HCT116 (cell line): ENCODE measurements at regions not wholly inside any gene's neighbourhood (a gene's known extent, or its start where the extent isn't known, plus 50 kb on each side); places are given as distances from the start of the nearest gene placed in this dataset.

Source experiments
- ATAC-seq: fragments of 200-7000 bp; cut with Tn5 transposase; 2 replicates; pipeline ENCODE4 v1.9.1; 2020; ENCODE audit warnings: mild to moderate bottlenecking, moderate library complexity
- BruUV-seq: library from RNA; stranded (reverse); fragments of 400-500 nt; replicated peaks from 2 replicates; lab custom pipeline; 2021; lab: Mats Ljungman, UMichigan
- CTCF ChIA-PET: fragments of 300-600 bp; sonication (Branson Sonifier 250); formaldehyde crosslinking; loops from one replicate; lab custom pipeline; 2021; ENCODE audit warnings: antibody characterized with exemption; lab: Charles Lee
- POLR2A ChIA-PET: fragments of 300-600, 350-600 bp; sonication (Branson Sonifier 250); formaldehyde crosslinking; loops from one replicate; lab custom pipeline; 2021; ENCODE audit warnings: antibody characterized with exemption; lab: Charles Lee
- RAD21 ChIA-PET, 2 experiments: fragments of 300-600 bp; sonication (Branson Sonifier 250); formaldehyde crosslinking; loops; one replicate each; lab custom pipeline; 2023; ENCODE audit warnings: low total read pairs in 2 of 2; ENCODE audit not compliant: uncharacterized antibody in 2 of 2, unreplicated experiment in 2 of 2, low non-redundant PET in 1 of 2; lab: Charles Lee
- DNase-seq: peaks from one replicate; pipeline ENCODE4 v3.0.0-alpha.2; 2010; ENCODE audit warnings: low read depth, low spot score
- H2AFZ ChIP-seq: fragments of 200-600 bp; shearing (Covaris generic), sonication (generic); 2 replicates; pipeline ENCODE4 v1.6.1; 2017; ENCODE audit warnings: low read depth, mixed run types, mixed read lengths, antibody characterized with exemption, low read length; ENCODE audit not compliant: poor library complexity, severe bottlenecking
- H3K27ac ChIP-seq: 2 replicates; pipeline ENCODE4 v1.5.1; 2012; ENCODE audit warnings: low read depth, low read length
- H3K27me3 ChIP-seq: fragments of 200-600 bp; sonication (generic); 2 replicates; pipeline ENCODE4 v1.6.1; 2016; ENCODE audit warnings: mixed run types, low read length, mixed read lengths; ENCODE audit not compliant: insufficient read depth
- H3K36me3 ChIP-seq, 2 experiments: fragments of 200-500 bp in 1 of 2; fragments of 200-600 bp in 1 of 2; sonication (Bioruptor generic) in 1 of 2; sonication (generic) in 1 of 2; 2 replicates each; pipeline versions ENCODE4 v1.5.1 to v1.6.1; 2014 to 2016; ENCODE audit warnings: low read length in 2 of 2, inconsistent platforms in 1 of 2, mixed read lengths in 1 of 2, mixed run types in 1 of 2; ENCODE audit not compliant: insufficient read depth in 2 of 2, control insufficient read depth in 1 of 2
- H3K4me1 ChIP-seq, 2 experiments: fragments of 200-600 bp in 1 of 2; sonication (generic) in 1 of 2; 2 replicates each; pipeline versions ENCODE4 v1.5.1 to v1.6.1; 2012 to 2017; ENCODE audit warnings: low read length in 2 of 2, inconsistent platforms in 1 of 2, mild to moderate bottlenecking in 1 of 2, mixed read lengths in 1 of 2, mixed run types in 1 of 2, moderate library complexity in 1 of 2; ENCODE audit not compliant: insufficient read depth in 2 of 2, control insufficient read depth in 1 of 2
- H3K4me2 ChIP-seq: fragments of 200-600 bp; sonication (generic); 2 replicates; pipeline ENCODE4 v1.6.1; 2017; ENCODE audit warnings: mixed run types, low read length, mixed read lengths
- H3K4me3 ChIP-seq, 2 experiments: fragments of 200-600 bp in 1 of 2; sonication (generic) in 1 of 2; replicated peaks in 1 of 2; 2 replicates each; pipeline ENCODE4 v1.5.1; 2011 to 2016; ENCODE audit warnings: low read length in 2 of 2, control low read depth in 1 of 2, low read depth in 1 of 2, mild to moderate bottlenecking in 1 of 2, mixed read lengths in 1 of 2, mixed run types in 1 of 2
- H3K79me2 ChIP-seq: fragments of 200-600 bp; sonication (generic); 2 replicates; pipeline ENCODE4 v1.6.1; 2017; ENCODE audit warnings: mild to moderate bottlenecking, mixed run types, low read length, moderate library complexity, mixed read lengths; ENCODE audit not compliant: insufficient read depth
- H3K9ac ChIP-seq: fragments of 200-600 bp; sonication (generic); 2 replicates; pipeline ENCODE4 v1.6.1; 2016; ENCODE audit warnings: low read length, mixed read lengths
- H3K9me2 ChIP-seq: fragments of 200-600 bp; sonication (generic), shearing (Covaris generic); 2 replicates; pipeline ENCODE4 v1.6.1; 2017; ENCODE audit warnings: mixed run types, mild to moderate bottlenecking, moderate library complexity; ENCODE audit not compliant: insufficient read depth
- H3K9me3 ChIP-seq, 2 experiments: fragments of 200-500 bp in 1 of 2; fragments of 200-600 bp in 1 of 2; sonication (Bioruptor generic) in 1 of 2; sonication (generic) in 1 of 2; 2 replicates each; pipeline ENCODE4 v1.6.1; 2014 to 2017; ENCODE audit warnings: low read length in 2 of 2, mixed read lengths in 2 of 2, inconsistent platforms in 1 of 2, low read depth in 1 of 2, mild to moderate bottlenecking in 1 of 2, mixed run types in 1 of 2, moderate library complexity in 1 of 2; ENCODE audit not compliant: control insufficient read depth in 1 of 2, insufficient read depth in 1 of 2
- H4K20me1 ChIP-seq: fragments of 200-600 bp; sonication (generic), shearing (Covaris generic); 2 replicates; pipeline ENCODE4 v1.6.1; 2017; ENCODE audit warnings: mixed run types, mild to moderate bottlenecking, moderate library complexity; ENCODE audit not compliant: insufficient read depth
- CBX3 ChIP-seq: IDR thresholded peaks from 2 replicates; pipeline ENCODE4 v1.6.1; 2012; ENCODE audit warnings: low read depth
- CEBPB ChIP-seq: IDR thresholded peaks from 2 replicates; pipeline ENCODE4 v1.6.1; 2012; ENCODE audit warnings: low read depth
- EGR1 ChIP-seq: IDR thresholded peaks from 2 replicates; pipeline ENCODE4 v1.6.1; 2012; ENCODE audit warnings: low read depth
- ELF1 ChIP-seq: IDR thresholded peaks from 2 replicates; pipeline ENCODE4 v1.6.1; 2012; ENCODE audit warnings: low read depth, borderline replicate concordance
- EZH2 ChIP-seq: fragments of 200-600 bp; sonication (generic); IDR thresholded peaks from 2 replicates; pipeline ENCODE4 v1.6.1; 2017; ENCODE audit warnings: antibody characterized with exemption, mixed run types
- EZH2phosphoT487 ChIP-seq: fragments of 200-600 bp; IDR thresholded peaks from 2 replicates; pipeline ENCODE4 v1.6.1; 2018; ENCODE audit warnings: antibody characterized with exemption, borderline replicate concordance
- JUND ChIP-seq: IDR thresholded peaks from 2 replicates; pipeline ENCODE4 v1.6.1; 2012
- POLR2A ChIP-seq: IDR thresholded peaks from 2 replicates; pipeline ENCODE4 v1.7.0; 2011; ENCODE audit warnings: borderline replicate concordance; ENCODE audit not compliant: insufficient read depth, insufficient read length; ENCODE audit errors: extremely low read depth
- POLR2AphosphoS5 ChIP-seq: IDR thresholded peaks from 2 replicates; pipeline ENCODE4 v1.6.1; 2011; ENCODE audit warnings: mild to moderate bottlenecking, low read depth, low read length, moderate library complexity
- RAD21 ChIP-seq: IDR thresholded peaks from 2 replicates; pipeline ENCODE4 v1.6.1; 2012; ENCODE audit warnings: low read depth, mild to moderate bottlenecking
- SIN3A ChIP-seq: IDR thresholded peaks from 2 replicates; pipeline ENCODE4 v1.6.1; 2012; ENCODE audit warnings: low read depth
- SP1 ChIP-seq: IDR thresholded peaks from 2 replicates; pipeline ENCODE4 v1.6.1; 2012; ENCODE audit warnings: low read depth
- SRF ChIP-seq: IDR thresholded peaks from 2 replicates; pipeline ENCODE4 v1.6.1; 2012; ENCODE audit warnings: low read depth
- TCF7L2 ChIP-seq: IDR thresholded peaks from 2 replicates; pipeline ENCODE4 v1.7.0; 2011; ENCODE audit warnings: borderline replicate concordance, inconsistent platforms; ENCODE audit not compliant: insufficient read depth, insufficient read length; ENCODE audit errors: extremely low read depth
- YY1 ChIP-seq: IDR thresholded peaks from 2 replicates; pipeline ENCODE4 v1.6.1; 2011; ENCODE audit warnings: low read length, low read depth, moderate library complexity, mild to moderate bottlenecking; ENCODE audit not compliant: insufficient replicate concordance; ENCODE audit errors: extremely low read depth
- ZNF274 ChIP-seq: fragments of 200-500 bp; sonication (Bioruptor generic); IDR thresholded peaks from 2 replicates; pipeline ENCODE4 v1.6.1; 2014; ENCODE audit warnings: mild to moderate bottlenecking, low read depth, low read length, inconsistent platforms
- intact Hi-C: fragments of 100-400 bp; cut with micrococcal nuclease; formaldehyde crosslinking; loops from 2 replicates; pipeline ENCODE4 v1.10.0; 2022
- TF ChIP-seq, protein P1 (sequence below): IDR thresholded peaks from 2 replicates; pipeline ENCODE4 v1.6.1; 2012
- TF ChIP-seq, protein P2 (sequence below): IDR thresholded peaks from 2 replicates; pipeline ENCODE4 v1.6.1; 2012
- TF ChIP-seq, protein P3 (sequence below), 3 experiments: fragments of 200-600 bp in 1 of 3; sonication (generic) in 1 of 3; IDR thresholded peaks in 2 of 3; conservative IDR thresholded peaks in 1 of 3; 2 replicates each; pipeline ENCODE4 v1.5.1; 2012 to 2017; ENCODE audit warnings: low read depth in 2 of 3, low read length in 2 of 3, antibody characterized with exemption in 1 of 3, borderline replicate concordance in 1 of 3, control low read depth in 1 of 3, mild to moderate bottlenecking in 1 of 3, mixed read lengths in 1 of 3, mixed run types in 1 of 3, moderate library complexity in 1 of 3; ENCODE audit not compliant: insufficient read depth in 1 of 3
- TF ChIP-seq, protein P4 (sequence below): IDR thresholded peaks from 2 replicates; pipeline ENCODE4 v1.6.1; 2011; ENCODE audit warnings: mild to moderate bottlenecking, low read length, moderate library complexity; ENCODE audit not compliant: insufficient replicate concordance; ENCODE audit errors: extremely low read depth

DNA sequence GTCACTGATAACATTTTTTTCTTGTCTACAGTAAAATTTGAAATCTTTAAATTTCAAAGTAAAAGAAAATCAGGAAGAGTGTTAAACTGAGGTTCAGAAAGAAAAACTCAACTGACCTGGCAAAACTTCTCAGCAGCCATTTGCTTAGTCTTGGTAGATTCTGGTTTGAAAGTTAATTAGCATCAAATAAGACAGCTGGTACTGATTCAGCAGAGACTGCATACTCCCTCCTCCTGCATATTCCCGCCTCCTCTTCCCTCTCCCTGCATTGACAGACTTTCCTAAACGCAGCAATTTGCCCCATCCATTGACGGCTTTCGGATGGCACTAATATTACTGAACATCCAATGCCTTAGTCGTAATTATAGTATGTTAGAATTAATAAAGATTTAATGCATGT, 520.8 kb downstream of the FLRT2 start:
- CTCF ChIA-PET = no interaction called here
- no peak overlapping the region for H3K9ac ChIP-seq
- peaks cover 0 to 15% of the 10 kb centered on the region in 2 experiments; a peak in 2 of 4 replicates for H3K9me3 ChIP-seq
- no peaks in the 10 kb centered on the region for H3K9me2 ChIP-seq
- H3K27me3 ChIP-seq = no peaks in the 10 kb centered on the region
- no peak overlapping the region for H2AFZ ChIP-seq
- H3K27ac ChIP-seq = no peak overlapping the region
- no TSS peak for BruUV-seq
- RAD21 ChIA-PET = no interaction called here
- no peaks in the 10 kb centered on the region for H4K20me1 ChIP-seq
- DNase-seq (no peak), ATAC-seq (no peak)
- intact Hi-C loops = no loop called here
- POLR2A ChIA-PET = no interaction called here
- no peaks in the 10 kb centered on the region for H3K36me3 ChIP-seq
- no peaks in the 10 kb centered on the region for H3K79me2 ChIP-seq
- H3K4me2 ChIP-seq = no peak overlapping the region
- no peak overlapping the region for H3K4me3 ChIP-seq
- TF ChIP-seq SIN3A (no peak), POLR2AphosphoS5 (no peak), SRF (no peak), CBX3 (no peak), EGR1 (no peak), SP1 (no peak), YY1 (no peak), ELF1 (no peak), CEBPB (no peak), TCF7L2 (no peak), EZH2phosphoT487 (no peak), RAD21 (no peak), ZNF274 (no peak), POLR2A (no peak), JUND (no peak), EZH2 (no peak)
- TF ChIP-seq, protein P1, sequence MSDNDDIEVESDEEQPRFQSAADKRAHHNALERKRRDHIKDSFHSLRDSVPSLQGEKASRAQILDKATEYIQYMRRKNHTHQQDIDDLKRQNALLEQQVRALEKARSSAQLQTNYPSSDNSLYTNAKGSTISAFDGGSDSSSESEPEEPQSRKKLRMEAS = no peak
- TF ChIP-seq, protein P2, sequence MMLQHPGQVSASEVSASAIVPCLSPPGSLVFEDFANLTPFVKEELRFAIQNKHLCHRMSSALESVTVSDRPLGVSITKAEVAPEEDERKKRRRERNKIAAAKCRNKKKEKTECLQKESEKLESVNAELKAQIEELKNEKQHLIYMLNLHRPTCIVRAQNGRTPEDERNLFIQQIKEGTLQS = no peak
- TF ChIP-seq, protein P3, sequence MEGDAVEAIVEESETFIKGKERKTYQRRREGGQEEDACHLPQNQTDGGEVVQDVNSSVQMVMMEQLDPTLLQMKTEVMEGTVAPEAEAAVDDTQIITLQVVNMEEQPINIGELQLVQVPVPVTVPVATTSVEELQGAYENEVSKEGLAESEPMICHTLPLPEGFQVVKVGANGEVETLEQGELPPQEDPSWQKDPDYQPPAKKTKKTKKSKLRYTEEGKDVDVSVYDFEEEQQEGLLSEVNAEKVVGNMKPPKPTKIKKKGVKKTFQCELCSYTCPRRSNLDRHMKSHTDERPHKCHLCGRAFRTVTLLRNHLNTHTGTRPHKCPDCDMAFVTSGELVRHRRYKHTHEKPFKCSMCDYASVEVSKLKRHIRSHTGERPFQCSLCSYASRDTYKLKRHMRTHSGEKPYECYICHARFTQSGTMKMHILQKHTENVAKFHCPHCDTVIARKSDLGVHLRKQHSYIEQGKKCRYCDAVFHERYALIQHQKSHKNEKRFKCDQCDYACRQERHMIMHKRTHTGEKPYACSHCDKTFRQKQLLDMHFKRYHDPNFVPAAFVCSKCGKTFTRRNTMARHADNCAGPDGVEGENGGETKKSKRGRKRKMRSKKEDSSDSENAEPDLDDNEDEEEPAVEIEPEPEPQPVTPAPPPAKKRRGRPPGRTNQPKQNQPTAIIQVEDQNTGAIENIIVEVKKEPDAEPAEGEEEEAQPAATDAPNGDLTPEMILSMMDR (IDR thresholded peaks at IDR 0.05 in 2 of 3, conservative IDR thresholded peaks at IDR 0.05 in 1 of 3; ENCODE audit: borderline replicate concordance in 1 of 3, insufficient read depth in 1 of 3, low read depth in 2 of 3, low read length in 2 of 3) = no peak
- TF ChIP-seq, protein P4, sequence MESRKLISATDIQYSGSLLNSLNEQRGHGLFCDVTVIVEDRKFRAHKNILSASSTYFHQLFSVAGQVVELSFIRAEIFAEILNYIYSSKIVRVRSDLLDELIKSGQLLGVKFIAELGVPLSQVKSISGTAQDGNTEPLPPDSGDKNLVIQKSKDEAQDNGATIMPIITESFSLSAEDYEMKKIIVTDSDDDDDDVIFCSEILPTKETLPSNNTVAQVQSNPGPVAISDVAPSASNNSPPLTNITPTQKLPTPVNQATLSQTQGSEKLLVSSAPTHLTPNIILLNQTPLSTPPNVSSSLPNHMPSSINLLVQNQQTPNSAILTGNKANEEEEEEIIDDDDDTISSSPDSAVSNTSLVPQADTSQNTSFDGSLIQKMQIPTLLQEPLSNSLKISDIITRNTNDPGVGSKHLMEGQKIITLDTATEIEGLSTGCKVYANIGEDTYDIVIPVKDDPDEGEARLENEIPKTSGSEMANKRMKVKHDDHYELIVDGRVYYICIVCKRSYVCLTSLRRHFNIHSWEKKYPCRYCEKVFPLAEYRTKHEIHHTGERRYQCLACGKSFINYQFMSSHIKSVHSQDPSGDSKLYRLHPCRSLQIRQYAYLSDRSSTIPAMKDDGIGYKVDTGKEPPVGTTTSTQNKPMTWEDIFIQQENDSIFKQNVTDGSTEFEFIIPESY = no peak
- no peaks in the 10 kb centered on the region for H3K4me1 ChIP-seq
